ENCODE measurements at regions not wholly inside any gene's neighbourhood (a gene's known extent, or its start where the extent isn't known, plus 50 kb on each side); places are given as distances from the start of the nearest gene placed in this dataset.

- Histone ChIP-seq H3K4me3 (ENCODE audit: low read depth, low read length) (no peak overlapping the region), H3K36me3 (no peaks in the 10 kb centered on the region)
- TF ChIP-seq CTCF (IDR thresholded peaks at IDR 0.05; ENCODE audit: low read depth, low read length): no peak
Measured at GRCh38 chr10:29096303-29096824, 192.5 kb upstream of the LYZL1 start.

GRCh38 chr10:29098423-29098822, 190.4 kb upstream of the LYZL1 start:
- no peaks in the 10 kb centered on the region for H3K36me3 ChIP-seq
- H3K9me3 ChIP-seq: no peaks in the 10 kb centered on the region
- no peaks in the 10 kb centered on the region for H3K27me3 ChIP-seq
- H3K4me3 ChIP-seq (ENCODE audit: low read depth, low read length): no peak overlapping the region
- H3K4me1 ChIP-seq: peaks cover 14% of the 10 kb centered on the region
- no peak for DNase-seq
- TF ChIP-seq CTCF (IDR thresholded peaks at IDR 0.05; ENCODE audit: low read depth, low read length): no peak

More at GRCh38 chr10:29096303-29096824, 192.5 kb upstream of the LYZL1 start:
- Histone ChIP-seq H3K9me3 (no peaks in the 10 kb centered on the region), H3K4me1 (no peaks in the 10 kb centered on the region), H3K27me3 (no peaks in the 10 kb centered on the region)
- DNase-seq: no peak

- H3K4me3 ChIP-seq (ENCODE audit: low read depth, low read length): no peak overlapping the region
- peaks cover 14% of the 10 kb centered on the region for H3K4me1 ChIP-seq
- no peaks in the 10 kb centered on the region for H3K27me3 ChIP-seq
- no peak for TF ChIP-seq CTCF (IDR thresholded peaks at IDR 0.05; ENCODE audit: low read depth, low read length)
- DNase-seq: no peak
- H3K9me3 ChIP-seq: no peaks in the 10 kb centered on the region
- no peaks in the 10 kb centered on the region for H3K36me3 ChIP-seq
Measured at GRCh38 chr10:29099001-29099400, 189.9 kb upstream of the LYZL1 start.

GRCh38 chr10:29099415-29099814, 189.5 kb upstream of the LYZL1 start:
- Histone ChIP-seq H3K36me3 (no peaks in the 10 kb centered on the region), H3K4me1 (peaks cover 14% of the 10 kb centered on the region), H3K9me3 (no peaks in the 10 kb centered on the region), H3K4me3 (ENCODE audit: low read depth, low read length) (no peak overlapping the region), H3K27me3 (no peaks in the 10 kb centered on the region)
- DNase-seq: no peak
- TF ChIP-seq CTCF (IDR thresholded peaks at IDR 0.05; ENCODE audit: low read depth, low read length): no peak

GRCh38 chr10:29100505-29100904, 188.4 kb upstream of the LYZL1 start:
- no peaks in the 10 kb centered on the region for H3K36me3 ChIP-seq
- no peaks in the 10 kb centered on the region for H3K9me3 ChIP-seq
- no peaks in the 10 kb centered on the region for H3K27me3 ChIP-seq
- H3K4me1 ChIP-seq: peaks cover 16% of the 10 kb centered on the region
- DNase-seq: no peak
- no peak for TF ChIP-seq CTCF (IDR thresholded peaks at IDR 0.05; ENCODE audit: low read depth, low read length)
- H3K4me3 ChIP-seq (ENCODE audit: low read depth, low read length): no peak overlapping the region

- H3K4me3 ChIP-seq (ENCODE audit: low read depth, low read length): peak overlapping the region; percentile 5; the same call in 1 of the 2 replicates
- H3K9me3 ChIP-seq: no peaks in the 10 kb centered on the region
- DNase-seq: peak; percentile 74
- H3K36me3 ChIP-seq: no peaks in the 10 kb centered on the region
- TF ChIP-seq CTCF (IDR thresholded peaks at IDR 0.05; ENCODE audit: low read depth, low read length): no peak
- no peaks in the 10 kb centered on the region for H3K27me3 ChIP-seq
- H3K4me1 ChIP-seq: peaks cover 19% of the 10 kb centered on the region
Measured at GRCh38 chr10:29102233-29102632, 186.6 kb upstream of the LYZL1 start.

All from BE2C (cell line).